ENCODE measurements at regions not wholly inside any gene's neighbourhood (a gene's known extent, or its start where the extent isn't known, plus 50 kb on each side); places are given as distances from the start of the nearest gene placed in this dataset.

GRCh38 chr9:119435076-119435475 is 65.8 kb upstream of the BRINP1 start:
- DNase-seq, result no peak

- DNase-seq, result no peak
These were observed 63.2 kb upstream of the BRINP1 start for GRCh38 chr9:119432428-119432827.

- no peak for DNase-seq
These were observed 60.1 kb upstream of the BRINP1 start for GRCh38 chr9:119429302-119429701.

- DNase-seq, result no peak
These were observed 51.0 kb upstream of the BRINP1 start for GRCh38 chr9:119420231-119420630.

Measured in activated naive CD4-positive, alpha-beta T cell treated with Interleukin-2 at 50 U/mL for 16 hours (primary cell).